GM18517 (cell line): ENCODE measurements at regions not wholly inside any gene's neighbourhood (a gene's known extent, or its start where the extent isn't known, plus 50 kb on each side); places are given as distances from the start of the nearest gene placed in this dataset.

Experiments used
- ATAC-seq: cut with Tn5 transposase; IDR thresholded peaks from one replicate; pipeline ENCODE4 v1.9.1; 2021; ENCODE audit warnings: mild to moderate bottlenecking, moderate library complexity; ENCODE audit not compliant: unreplicated experiment

DNA sequence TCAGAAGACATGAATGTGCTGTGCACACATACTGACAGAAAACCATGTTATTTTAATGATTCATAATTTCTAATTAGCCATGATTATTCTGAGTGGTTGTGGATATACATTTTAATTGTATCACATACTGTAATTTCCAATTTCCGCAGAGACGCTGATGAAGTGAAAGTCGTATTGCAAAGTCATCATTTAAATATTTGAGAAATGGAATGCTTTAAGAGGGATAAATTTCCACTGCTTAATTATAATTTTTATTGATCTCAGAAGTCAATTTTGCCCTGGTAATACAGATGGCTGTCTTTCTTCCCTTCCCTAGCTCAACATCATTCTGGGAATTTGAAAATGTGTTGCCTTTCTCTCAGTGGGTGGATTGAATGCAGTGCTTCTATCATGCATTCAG lies 819.3 kb downstream of the ROBO2 start:
- ATAC-seq, result no peak

DNA sequence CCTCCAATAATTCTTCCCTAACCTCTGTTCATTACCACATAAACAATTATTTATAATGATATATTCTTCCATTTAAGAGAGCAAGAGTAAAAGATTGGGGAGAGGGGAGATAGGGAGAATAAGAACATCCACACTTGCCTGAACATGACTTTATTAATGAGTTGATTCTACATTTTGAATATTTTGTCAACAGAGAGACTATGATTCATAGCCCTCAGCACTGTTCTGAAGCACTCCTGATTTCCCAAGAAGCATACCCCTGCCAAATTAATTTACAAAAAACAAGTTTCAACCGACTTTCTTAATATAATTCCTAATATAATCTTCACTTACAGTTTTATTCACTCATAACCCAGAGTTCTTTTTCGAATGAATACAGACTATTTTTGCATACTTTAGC lies 828.8 kb downstream of the ROBO2 start:
- ATAC-seq, result no peak

DNA sequence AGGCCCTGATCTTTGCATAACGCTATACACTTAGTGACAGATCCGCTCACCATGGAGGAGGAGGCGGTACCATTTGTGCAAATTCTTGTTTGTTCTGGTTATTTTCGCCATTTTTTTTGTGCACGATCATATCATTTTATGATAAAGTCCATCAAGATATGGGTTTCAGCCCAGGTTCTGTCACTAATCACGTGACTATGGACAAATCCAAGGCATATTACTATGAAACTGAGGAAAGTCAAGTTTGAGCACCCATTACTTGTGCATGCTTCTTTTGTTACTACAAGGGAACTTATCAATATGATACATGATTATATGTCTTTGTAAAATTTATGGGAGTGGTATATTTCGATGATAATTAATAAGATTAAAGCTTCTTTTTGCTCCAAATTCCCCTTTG lies 829.5 kb downstream of the ROBO2 start:
- no peak for ATAC-seq

DNA sequence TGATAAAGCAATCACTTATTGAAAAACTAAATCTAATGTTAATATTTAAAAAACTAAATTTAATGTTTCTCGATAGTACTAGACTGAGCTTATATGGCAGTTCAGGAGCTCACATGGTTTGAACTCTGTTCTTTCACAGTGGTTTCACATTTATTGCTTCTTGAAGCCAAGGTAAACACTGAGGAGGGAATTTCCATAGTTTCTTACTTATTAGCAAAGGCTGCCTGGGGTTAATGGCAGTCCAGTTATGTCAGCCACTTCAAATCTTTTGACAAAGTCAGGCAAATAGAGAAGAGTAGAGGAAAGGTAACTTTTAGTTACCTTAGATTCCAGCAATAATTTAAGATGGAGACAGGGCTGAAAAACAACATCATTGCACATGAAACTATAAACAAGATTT lies 831.5 kb downstream of the ROBO2 start:
- no peak for ATAC-seq

DNA sequence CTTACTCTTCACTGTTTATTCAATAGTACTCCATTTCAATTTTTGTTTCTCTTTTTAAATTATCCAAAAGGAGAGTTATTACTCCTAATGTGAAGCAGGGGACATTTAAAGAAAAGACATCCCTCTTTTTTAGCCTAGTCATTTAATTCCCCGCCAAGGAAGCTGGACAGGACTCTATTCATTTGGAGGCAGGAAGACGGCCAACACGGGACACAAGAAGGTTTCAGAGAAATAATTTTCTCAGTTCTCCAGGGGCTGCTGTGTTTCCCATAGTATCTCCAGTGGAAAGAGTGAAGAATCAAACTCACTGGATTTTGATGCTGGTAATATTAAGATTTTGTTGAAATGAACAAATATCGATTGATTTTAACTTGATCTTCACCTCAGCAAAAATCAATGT lies 833.7 kb downstream of the ROBO2 start:
- ATAC-seq, result no peak

DNA sequence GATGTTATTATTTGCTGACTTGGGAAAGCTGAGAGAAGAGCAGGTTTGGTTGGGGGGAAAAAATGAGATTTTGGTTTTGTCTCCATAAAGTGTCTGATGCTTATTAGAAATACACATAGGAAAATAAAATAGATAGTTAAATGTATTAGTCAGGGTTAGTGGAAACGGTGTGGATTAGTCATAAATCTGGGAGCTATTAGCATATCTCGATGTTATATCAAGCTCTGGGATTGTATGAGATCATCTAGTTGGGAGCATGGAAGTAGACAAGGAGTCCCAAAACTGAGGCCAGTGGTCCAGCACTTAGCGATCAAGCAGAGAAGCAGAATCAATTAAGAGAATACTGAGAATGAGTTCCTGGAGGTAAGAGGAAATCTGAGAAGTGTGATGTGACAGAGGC lies 845.5 kb downstream of the ROBO2 start:
- ATAC-seq, result no peak

DNA sequence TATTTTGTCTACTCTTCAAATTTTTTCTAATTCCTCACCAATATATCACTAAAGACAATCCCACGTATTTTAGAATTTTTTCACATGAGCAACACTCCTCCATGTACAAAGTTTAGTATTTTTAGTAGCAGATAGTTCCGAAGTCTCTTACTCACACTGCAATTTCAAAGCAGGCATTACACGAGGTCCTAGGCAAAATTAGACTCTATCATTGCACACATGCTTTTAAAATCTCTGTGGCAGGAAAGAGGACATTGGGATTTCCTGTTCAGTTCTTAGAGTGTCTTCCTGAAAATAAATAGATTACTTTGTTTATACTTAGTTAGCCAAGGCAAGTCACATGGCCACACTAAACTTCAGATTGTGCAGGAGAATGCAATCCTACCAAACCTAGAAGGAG lies 847.7 kb downstream of the ROBO2 start:
- no peak for ATAC-seq

DNA sequence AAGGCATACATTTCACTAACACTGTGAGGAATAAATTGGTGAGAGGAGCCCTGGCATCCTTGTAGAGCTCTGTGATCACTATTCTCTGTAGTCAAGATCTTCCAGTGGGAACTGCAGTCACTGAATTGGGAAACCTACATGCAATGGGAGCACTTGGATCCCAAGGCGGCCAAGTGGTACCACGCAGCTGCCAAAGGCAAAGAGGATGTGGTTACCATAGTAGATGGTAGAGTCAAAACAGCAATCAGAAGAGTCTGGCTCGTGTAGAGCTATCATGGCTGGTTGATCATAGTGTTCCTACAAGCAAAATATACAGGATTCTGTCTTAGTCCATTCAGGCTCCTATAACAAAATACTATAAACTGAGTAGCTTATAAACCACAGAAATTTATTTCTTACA lies 849.7 kb downstream of the ROBO2 start:
- ATAC-seq, result no peak

DNA sequence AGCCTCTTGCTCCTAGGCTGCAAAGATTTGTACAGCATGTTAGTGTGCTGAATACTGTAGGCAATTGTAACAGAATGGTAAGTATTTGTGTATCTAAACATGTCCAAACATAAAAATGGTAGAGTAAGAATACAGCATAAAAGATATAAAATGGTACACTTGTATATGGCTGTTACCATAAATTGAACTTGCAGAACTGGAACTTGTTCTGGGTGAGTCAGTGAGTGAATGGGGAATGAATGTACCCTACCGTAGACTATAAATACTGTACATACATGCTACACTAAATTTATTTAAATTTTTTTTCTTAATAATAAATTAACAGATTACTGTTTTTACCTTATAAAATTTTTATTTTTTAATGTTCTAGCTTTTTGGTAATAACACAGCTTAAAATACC lies 858.7 kb downstream of the ROBO2 start:
- no peak for ATAC-seq

DNA sequence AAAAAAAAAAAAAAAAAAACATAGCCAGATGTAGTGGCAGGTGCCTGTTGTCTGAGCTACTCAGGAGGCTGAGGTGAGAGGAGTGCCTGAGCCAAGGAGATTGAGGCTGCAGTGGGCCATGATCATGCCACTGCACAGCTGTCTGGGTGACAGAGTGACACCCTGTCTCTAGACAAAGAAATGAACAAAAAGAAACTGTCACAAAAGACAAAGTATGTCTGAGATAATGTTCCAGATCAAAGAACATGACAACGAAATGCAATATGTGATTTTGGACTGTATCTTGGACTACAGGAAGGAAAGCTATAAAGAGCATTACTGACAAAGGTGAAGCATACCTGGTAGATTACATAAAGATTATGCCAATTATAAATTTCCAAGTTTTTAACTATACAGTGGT lies 862.8 kb downstream of the ROBO2 start:
- ATAC-seq, result no peak

DNA sequence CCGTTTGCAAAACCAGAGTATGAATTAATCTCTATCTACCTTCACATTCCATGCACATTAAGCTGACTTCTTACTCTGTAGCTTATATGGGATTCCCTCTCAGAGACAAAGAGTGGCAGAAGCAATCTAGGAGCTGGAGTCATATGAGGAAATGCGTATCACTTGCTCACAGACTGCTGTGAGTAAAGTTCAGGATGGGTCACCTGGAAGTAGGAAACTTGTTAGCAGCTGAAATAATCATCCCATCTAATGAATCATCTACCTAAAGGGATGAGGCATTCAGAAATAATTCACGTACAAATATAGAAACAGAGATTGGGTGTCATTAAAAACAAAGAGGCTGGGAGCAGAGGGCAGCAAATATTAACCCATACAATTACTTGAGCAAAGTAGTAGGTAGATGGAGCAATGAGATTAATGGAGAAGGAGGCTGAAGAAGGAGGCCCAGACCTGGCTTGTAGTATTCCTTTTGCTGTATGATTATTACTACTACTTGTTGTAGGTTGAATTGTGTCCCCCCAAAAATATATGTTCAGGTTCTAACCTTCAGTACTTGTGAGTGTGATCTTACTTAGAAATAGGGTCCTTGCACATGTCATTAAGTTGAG lies 866.3 kb downstream of the ROBO2 start:
- ATAC-seq, result no peak

DNA sequence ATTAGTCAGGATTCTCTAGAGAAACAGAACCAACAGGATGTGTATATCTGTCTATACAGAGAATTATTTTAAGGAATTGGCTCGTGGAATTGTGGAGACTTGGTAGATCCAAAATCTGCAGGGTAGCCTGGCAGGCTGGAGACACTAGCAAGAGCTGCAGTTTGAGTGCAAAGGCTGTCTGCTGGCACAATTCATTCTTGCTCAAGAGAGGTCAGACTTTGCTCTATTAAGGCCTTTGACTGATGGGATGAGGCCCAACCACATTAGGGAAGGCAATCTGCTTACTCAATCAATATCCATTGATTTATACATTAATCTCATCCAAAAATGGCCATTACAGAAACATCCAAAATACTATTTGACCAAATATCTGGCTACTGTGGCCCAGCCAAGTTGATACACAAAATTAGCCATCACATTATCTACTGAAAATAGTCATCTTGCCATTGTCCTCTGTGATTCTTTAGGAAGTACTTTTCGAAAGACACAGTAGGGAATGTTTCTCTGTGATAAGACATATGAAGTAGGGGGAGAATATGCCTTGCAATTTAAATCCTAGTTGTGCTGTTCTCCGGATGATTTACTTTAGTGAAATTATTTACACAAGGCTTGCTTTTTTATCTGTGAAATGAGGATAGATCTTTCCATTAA lies 873.8 kb downstream of the ROBO2 start:
- no peak for ATAC-seq

DNA sequence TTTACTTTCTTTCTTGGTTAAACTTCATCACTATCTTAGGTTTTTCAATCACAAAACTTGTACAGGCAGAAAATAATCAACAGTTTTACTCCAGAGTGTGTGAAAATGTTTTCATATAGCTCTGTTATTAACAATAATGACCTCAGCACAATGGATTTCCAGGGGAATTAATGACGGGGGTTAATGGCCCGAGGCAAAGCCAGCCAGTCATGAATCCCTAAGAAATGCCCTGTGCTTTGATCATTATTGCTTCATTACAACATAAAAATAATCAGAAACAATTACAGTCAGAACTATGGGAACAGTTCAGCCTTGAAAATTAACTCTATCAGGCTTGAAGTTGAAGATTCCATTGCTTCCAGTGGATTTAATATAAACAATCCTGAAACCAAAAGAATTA lies 875.4 kb downstream of the ROBO2 start:
- no peak for ATAC-seq

DNA sequence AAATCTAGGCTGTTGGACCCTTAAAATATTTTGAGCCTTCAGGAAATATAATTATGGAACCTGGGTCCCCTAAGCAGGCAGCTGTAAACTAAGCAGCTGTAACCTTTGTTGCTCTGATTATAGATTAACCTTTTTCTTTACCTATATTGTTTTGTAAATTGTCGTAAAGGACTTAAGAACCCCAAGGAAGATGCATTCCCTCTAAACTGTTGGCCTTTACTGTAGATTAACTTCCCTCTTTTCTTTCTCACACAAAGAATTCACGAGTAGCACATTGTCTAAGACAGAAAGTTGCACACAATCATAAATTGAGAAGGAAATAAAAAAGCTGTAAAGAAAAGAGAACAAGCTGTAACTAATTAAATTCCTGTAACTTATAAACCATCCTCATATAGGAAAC lies 877.3 kb downstream of the ROBO2 start:
- ATAC-seq, result no peak

DNA sequence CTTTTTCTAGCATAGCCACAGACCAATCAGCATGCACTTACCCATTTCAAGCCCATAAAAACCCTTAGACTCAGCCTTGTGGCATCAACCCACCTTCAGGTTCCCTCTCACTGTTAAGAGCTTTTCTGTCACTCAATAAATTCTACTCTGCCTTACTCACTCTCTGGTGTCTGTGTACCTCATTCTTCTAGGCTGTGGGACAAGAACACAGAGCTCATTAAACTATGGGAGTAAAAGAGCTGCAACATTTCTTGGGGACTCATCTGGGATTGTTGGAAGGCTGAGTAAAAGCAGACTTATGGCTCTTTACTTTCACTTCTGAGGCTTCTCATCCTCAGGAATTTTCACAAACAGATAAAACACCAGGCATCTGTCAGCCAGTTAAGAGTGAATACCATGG lies 879.3 kb downstream of the ROBO2 start:
- ATAC-seq, result no peak

DNA sequence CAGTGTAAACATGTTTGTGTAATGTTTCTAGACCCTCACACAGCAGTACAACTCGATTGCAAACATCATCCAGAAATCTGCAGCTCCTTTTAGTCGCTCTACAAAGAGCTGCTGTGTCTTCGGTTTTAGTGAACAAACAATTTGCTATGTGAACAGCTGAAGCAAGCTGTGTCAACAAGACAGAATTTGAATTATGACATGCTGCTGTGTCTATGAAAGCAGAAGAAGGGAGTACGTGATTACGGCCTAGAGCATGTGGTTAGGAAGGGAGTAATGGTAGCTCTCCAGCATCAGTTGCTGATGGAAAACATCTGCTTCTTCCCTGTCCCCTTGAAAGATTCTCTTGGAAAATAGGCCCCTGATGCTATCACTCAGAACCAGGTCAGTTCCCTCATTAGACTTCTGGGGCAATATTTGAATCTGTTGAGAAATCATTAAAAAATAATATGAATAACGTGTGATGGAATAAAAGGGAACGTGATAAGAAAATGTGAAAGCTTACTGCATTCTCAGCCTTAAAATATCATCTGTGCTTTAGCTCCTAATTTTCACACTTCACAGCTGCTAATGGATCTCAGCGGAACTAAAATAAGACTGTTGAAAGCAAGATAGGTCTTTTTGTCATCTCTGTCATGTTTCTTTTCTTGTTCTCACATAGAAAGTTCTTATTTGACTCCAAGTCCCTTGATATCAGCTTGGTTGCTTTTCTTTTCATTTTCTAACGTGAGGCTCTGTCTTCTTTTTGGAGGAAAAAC lies 891.5 kb downstream of the ROBO2 start:
- ATAC-seq, result no peak

DNA sequence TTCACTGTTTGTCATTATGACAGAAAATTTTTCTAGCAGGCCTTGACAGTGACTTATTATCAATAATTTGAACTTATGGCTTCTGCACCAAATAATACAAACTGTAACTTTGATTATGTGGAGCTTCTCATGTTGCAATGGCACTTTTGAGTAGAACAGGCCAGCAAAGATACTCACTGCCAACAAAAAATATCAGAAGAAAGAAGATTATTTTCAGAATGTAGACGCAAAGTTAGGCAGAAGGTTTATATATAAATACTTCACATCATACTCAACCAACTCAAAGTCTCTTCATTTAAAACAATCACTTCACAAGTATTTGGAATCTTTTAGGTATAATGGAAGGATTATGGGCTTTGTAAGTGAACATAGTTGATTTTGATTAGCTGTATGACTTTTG lies 893.0 kb downstream of the ROBO2 start:
- ATAC-seq, result no peak

DNA sequence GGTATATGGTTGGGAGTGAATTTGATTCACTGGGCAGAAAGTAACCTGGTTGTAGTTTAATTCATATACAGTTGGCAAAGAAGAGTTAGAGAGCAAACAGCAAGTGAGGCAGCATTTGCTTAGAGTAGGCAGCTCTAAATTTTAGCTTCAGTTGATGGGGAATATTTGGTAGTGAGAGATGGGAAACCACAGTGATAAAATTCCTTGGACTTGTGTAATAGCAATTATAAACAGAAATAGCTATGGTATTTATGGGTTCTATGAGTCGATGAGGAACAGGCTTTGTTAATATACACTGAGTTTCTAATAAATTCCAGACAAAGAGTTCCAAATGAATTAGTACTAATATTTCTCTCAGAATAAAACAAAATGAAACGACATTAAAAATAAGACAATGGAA lies 894.0 kb downstream of the ROBO2 start:
- no peak for ATAC-seq

DNA sequence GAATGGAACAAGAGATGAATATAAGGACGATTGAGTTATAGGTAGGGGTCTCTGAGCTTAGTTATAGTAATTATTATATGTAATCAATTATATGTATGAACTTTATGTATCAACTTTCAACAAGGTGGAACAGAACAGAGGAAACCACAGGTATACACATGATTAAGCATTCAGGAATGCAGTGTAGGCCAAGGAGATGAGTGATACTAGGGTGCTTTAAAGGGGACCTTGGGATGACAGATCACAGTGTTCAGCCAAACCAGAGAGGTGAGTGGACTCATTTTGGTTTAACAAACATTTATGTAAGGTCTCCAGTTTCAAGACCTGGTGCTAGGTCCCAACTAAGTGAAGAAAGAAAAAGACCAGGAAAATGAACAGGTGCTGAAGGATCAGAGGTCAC lies 895.5 kb downstream of the ROBO2 start:
- no peak for ATAC-seq

DNA sequence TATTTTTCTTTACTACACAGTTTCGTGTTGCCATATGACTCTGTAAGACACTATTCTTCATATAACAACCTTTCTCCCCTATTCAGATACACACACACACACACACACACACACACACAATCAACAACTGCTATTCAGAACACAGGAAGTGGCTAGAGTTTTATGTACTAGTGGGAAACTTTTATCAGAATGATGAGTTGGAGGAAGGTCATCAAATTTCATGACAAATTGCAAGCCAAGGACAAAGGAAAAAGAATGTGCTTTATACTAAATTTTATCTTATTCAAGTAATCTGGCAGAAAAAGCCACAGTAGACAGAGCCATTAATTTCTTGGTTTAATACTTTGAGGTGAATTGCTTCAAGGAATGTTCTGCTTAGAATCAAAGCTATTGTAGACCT lies 899.8 kb downstream of the ROBO2 start:
- no peak for ATAC-seq

DNA sequence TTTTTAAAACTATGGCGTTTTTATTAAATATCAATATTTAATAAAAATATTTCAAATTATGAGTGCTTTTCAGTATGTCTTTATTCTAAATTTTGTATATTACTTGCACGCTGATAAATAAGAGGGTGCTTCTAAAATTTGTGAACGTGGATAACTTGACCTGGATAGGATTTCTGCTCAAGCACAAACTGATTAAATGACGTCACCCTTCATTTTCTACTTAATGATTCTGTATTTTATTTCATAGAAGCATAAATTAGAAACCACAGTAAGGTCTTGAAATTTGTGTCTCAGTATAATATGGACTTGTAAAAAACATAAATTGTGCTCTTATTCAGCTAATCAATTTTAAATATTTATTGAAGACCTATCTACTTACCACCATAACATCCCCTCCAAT lies 903.7 kb downstream of the ROBO2 start:
- no peak for ATAC-seq

DNA sequence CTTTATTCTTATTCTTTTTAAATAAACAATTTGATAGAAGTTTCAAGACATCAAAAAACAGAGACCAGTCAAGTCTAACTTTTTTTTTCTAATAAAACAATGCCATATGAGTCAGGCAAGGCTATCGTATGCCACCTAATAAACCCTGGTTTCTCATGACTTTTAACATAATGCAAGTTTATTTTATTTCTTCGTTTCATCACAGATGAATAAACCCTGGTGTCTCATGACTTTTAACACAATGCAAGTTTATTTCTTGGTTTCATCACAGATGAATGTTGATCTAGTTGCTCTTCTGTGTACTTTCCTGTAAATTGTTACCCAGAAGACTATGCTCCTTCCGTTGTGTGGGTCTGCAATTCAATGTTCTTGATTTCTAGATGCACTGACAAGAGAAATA lies 905.4 kb downstream of the ROBO2 start:
- no peak for ATAC-seq

DNA sequence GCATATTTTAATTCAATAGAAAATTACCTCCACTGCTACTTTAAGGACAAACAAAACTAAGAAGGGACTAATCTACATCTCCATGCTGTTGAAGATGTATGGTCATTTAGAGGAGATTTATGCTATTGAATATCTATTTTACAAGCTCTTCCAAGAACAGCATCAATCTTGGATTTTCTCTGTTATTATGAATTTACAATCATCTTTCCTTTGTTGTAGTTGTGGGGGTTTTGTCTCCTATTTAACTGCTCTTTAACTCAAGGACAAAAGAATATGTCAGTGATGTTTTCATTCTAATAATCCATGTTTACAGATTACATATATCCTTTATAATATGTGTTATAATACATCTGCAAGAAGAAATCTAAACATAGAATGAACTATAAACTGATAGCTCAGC lies 907.8 kb downstream of the ROBO2 start:
- ATAC-seq, result no peak
